AG04450 (cell line): ENCODE measurements at regions not wholly inside any gene's neighbourhood (a gene's known extent, or its start where the extent isn't known, plus 50 kb on each side); places are given as distances from the start of the nearest gene placed in this dataset.

Source experiments
- CTCF ChIA-PET: fragments of 300-600, 350-600 bp; formaldehyde crosslinking; extraction: SDS; loops from one replicate; lab custom pipeline; 2022; ENCODE audit warnings: antibody characterized with exemption, inconsistent platforms; lab: Charles Lee
- POLR2A ChIA-PET: fragments of 350-600 bp; formaldehyde crosslinking; extraction: SDS; loops from one replicate; lab custom pipeline; 2021; ENCODE audit warnings: antibody characterized with exemption, inconsistent platforms; lab: Yijun Ruan, JAX
- DNase-seq: peaks from one replicate; pipeline ENCODE4 v3.0.0-alpha.2; 2011; ENCODE audit warnings: low read depth, low spot score
- H3K27ac ChIP-seq: one replicate; pipeline ENCODE4 v1.5.1; 2012; ENCODE audit warnings: low read depth, low read length, control low read depth
- H3K27me3 ChIP-seq: one replicate; pipeline ENCODE4 v1.6.0; 2012; ENCODE audit warnings: low read length; ENCODE audit not compliant: control insufficient read depth, insufficient read depth
- H3K4me3 ChIP-seq: 2 replicates; pipeline ENCODE4 v1.5.1; 2011; ENCODE audit warnings: mild to moderate bottlenecking, low read depth, low read length, control low read depth
- H3K9me3 ChIP-seq: 2 replicates; pipeline ENCODE4 v1.5.1; 2012; ENCODE audit warnings: low read length; ENCODE audit not compliant: control insufficient read depth, insufficient read depth
- TF ChIP-seq, protein P1 (sequence below): IDR thresholded peaks from 2 replicates; pipeline ENCODE4 v1.5.1; 2011; ENCODE audit warnings: low read depth, low read length, control low read depth, inconsistent platforms

DNA sequence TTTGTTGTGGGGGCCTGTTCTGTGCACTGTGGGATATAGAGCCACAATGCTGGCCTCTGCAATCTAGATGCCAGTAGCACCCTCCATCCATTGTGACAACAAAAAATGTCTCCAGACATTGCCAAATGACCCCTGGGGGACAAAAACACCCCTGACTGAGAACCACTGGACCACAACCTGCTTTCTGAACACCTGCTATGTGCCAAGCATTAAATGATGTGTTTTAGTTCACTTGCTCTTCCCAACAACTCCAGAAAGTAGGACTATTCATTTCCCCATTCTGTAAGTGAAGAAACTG, 367.0 kb upstream of the ERCC4 start:
- TF ChIP-seq, protein P1, sequence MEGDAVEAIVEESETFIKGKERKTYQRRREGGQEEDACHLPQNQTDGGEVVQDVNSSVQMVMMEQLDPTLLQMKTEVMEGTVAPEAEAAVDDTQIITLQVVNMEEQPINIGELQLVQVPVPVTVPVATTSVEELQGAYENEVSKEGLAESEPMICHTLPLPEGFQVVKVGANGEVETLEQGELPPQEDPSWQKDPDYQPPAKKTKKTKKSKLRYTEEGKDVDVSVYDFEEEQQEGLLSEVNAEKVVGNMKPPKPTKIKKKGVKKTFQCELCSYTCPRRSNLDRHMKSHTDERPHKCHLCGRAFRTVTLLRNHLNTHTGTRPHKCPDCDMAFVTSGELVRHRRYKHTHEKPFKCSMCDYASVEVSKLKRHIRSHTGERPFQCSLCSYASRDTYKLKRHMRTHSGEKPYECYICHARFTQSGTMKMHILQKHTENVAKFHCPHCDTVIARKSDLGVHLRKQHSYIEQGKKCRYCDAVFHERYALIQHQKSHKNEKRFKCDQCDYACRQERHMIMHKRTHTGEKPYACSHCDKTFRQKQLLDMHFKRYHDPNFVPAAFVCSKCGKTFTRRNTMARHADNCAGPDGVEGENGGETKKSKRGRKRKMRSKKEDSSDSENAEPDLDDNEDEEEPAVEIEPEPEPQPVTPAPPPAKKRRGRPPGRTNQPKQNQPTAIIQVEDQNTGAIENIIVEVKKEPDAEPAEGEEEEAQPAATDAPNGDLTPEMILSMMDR, result no peak
- DNase-seq, result no peak
- H3K4me3 ChIP-seq, result no peak overlapping the region
- ChIA-PET POLR2A (no interaction called here), CTCF (no interaction called here)
- H3K27ac ChIP-seq, result no peak overlapping the region
- H3K27me3 ChIP-seq, result no peaks in the 10 kb centered on the region
- H3K9me3 ChIP-seq, result peaks cover 27% of the 10 kb centered on the region

DNA sequence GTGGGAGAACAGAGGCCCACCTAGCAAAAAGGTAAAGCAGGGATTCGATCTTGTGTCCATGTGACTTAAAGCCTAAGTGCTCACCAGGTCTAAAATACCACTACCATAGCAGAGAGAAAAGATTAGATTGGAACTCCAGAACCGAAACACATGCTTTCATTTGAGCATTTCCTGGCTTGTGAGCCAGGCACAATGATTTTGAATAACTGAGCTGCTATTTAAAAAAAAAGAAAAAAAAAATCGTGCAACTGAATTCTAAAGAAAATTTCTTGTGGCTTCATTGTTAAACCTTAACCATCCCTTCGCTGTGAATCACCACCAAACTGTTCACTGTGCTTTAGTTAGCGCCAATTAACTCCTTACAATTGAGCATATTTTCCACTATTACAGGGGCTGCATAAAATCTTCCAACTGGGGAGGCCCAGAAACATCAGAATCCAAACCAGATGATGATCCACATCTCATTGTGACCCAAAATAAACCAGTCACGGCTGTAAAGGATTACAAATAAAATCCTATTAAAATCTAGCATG, 366.4 kb upstream of the ERCC4 start:
- H3K9me3 ChIP-seq, result peaks cover 29% of the 10 kb centered on the region
- no peak for DNase-seq
- TF ChIP-seq, protein P1, result no peak
- H3K4me3 ChIP-seq, result no peak overlapping the region
- ChIA-PET CTCF (no interaction called here), POLR2A (no interaction called here)
- no peaks in the 10 kb centered on the region for H3K27me3 ChIP-seq
- H3K27ac ChIP-seq, result no peak overlapping the region

DNA sequence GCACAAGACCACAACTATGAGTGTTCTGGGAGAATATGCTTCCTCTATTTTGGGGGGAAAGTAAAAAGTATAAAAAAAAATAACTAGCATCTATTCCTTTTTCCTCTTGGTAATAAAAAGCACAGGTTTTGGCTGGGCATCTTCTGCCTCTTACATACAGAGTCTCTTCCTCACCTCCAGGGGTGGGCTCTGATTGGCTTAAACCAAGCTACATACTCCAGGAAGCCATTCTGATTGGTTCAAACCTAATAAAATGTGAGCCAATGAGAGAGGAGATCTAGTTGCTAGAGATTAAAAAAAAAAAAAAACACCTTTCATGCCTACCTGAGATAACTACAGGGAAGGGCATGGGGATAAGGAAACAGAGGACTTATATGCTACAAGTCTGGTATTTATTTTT, 365.9 kb upstream of the ERCC4 start:
- POLR2A ChIA-PET, result no interaction called here
- no peak for DNase-seq

DNA sequence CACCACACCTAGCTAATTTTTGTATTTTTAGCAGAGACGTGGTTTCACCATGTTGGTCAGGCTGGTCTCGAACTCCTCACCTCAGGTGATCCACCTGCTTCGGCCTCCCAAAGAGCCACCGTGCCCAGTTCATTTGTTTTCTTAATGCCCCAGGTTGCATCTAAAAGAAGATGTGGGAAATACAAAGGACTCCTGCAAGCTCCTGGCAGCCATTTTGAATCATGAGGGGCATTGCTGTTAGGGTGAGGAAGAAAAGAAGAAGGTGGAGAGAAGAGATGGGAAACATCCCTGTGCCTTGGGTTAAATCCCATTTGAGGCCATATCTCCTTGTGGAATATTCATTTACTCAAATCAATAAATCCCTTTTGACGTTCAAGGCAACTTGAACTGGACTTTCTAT, 365.3 kb upstream of the ERCC4 start:
- Histone ChIP-seq H3K27ac (no peak overlapping the region), H3K9me3 (peaks cover 27% of the 10 kb centered on the region), H3K27me3 (no peaks in the 10 kb centered on the region), H3K4me3 (no peak overlapping the region)
- TF ChIP-seq, protein P1, result no peak
- POLR2A ChIA-PET, result no interaction called here
- CTCF ChIA-PET, result no interaction called here
- no peak for DNase-seq

More for the DNA sequence above, 365.9 kb upstream of the ERCC4 start:
- Histone ChIP-seq H3K9me3 (peaks cover 29% of the 10 kb centered on the region), H3K27ac (no peak overlapping the region), H3K27me3 (no peaks in the 10 kb centered on the region), H3K4me3 (no peak overlapping the region)
- CTCF ChIA-PET, result no interaction called here
- TF ChIP-seq, protein P1, result no peak

DNA sequence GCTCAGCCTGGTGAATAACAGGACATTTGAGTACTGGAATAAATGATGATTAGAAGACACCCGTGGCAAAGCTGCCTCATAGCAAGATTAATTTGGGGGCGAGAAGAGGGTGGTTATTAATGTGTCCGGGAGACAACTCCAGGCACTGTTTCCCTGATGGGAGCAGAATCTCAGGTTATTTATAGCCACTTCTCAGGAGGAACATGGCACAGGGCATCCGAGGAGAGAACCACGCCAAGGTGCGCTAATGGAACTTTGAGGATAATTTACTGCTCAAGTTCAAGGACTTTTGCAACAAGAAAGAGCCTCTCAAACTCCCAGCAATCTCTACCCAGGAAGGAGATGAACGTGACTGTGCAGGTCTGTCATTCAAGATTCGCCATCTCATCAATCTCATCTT, 362.5 kb upstream of the ERCC4 start:
- no peak overlapping the region for H3K4me3 ChIP-seq
- no peaks in the 10 kb centered on the region for H3K27me3 ChIP-seq
- ChIA-PET CTCF (no interaction called here), POLR2A (no interaction called here)
- TF ChIP-seq, protein P1, result no peak
- DNase-seq, result no peak
- peaks cover 32% of the 10 kb centered on the region for H3K9me3 ChIP-seq
- no peak overlapping the region for H3K27ac ChIP-seq
